ENCODE measurements at regions not wholly inside any gene's neighbourhood (a gene's known extent, or its start where the extent isn't known, plus 50 kb on each side); places are given as distances from the start of the nearest gene placed in this dataset.
"Not testable (repeated sequence)": the region's sequence is repeated elsewhere in the genome, so short reads cannot be mapped to it uniquely, and the experiment has no call there.

DNA sequence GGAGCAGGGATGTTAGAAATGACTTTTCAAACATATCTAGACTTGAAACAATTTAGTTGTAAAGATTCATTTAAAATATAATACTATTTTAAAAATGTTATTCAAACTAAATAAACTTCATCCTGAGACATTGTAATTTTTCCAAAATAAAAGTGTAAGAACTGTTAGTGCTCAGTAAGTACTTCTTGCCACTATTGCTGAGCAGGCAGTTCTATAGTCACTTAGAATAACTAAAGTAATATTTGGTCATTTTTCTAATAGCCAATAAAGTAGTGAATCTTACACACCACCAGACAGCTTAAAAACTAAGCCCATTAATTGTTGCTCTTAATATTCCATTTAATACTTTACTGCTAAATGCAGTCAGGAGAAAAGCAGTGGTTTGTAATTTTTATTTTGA lies 1120.0 kb upstream of the CDH10 start:
- no peak for DNase-seq (ENCODE audit: low spot score)

DNA sequence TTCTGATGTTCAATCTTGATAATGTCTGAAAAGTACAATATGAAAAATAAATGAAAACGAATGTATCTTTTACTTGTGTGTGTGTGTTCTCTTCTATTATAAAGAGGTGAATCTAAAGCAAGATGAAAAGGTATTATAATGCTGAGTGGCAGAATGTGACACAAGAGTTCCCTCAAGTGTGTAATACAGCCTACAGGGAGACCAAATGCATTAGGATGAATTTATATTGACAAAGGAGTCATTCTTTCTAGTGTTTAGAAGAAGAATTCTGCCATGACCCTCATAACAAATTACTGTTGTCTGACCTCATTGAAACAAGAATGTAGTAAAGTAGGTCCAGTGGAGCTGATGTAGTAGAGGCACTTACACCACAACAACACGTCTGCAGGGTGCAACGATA lies 1119.0 kb upstream of the CDH10 start:
- no peak for DNase-seq (ENCODE audit: low spot score)

DNA sequence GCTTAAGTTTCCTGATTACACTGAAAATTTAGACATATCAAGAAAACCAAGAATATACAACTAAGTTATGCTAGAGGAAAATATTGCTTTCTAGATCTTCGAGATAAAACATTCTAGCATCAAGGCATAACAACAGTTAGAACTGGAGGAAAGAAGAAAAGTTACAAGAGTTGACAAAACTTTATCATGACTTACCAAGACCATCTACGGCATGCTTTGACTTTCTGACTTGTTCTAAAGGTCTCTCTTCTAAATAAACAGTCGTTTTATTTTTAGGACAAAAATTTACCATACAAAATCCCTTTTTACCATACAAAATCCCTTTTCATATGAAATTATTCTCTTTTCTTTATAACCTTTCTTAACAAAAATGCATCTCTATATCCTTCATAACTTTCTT lies 1110.1 kb upstream of the CDH10 start:
- DNase-seq (ENCODE audit: low spot score): peak; percentile 13

DNA sequence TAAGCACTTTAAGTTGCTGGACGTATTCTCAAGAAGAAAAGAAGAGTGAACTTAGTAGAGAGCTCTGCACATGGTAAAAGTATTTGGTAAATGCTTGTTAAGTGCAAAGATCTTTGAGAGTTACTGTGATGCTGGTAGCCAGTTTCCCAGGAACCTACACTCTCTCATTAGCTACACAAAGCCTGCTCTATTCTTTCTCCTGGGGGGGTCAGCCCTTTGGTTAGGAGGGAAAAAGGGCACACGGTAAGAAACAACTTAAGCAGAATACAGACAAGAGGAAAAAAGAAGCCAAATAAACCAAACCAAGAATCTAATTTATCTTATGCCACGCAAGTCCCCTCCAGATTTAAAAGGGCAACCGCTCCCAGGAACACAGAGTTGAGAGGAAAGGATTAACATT lies 1100.1 kb upstream of the CDH10 start:
- no peak for DNase-seq (ENCODE audit: low spot score)

DNA sequence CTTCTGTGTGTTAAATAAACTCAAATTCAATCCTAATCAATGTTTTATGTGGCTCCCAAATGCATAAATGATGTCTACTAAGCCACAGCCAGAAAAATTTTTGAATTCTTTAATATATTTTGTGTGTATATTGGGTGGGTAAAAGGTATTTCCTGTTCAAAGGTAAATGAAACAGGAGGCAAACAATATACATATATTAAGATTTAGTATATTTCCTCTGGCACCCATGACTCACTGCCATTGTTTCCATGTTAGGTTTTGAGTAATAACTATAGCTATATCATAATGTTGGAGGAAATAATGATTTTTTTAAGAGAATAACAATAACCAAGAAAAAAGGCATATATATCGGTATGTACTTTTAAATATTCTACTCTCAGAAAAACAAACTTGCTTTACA lies 1071.9 kb upstream of the CDH10 start:
- DNase-seq (ENCODE audit: low spot score): no peak

DNA sequence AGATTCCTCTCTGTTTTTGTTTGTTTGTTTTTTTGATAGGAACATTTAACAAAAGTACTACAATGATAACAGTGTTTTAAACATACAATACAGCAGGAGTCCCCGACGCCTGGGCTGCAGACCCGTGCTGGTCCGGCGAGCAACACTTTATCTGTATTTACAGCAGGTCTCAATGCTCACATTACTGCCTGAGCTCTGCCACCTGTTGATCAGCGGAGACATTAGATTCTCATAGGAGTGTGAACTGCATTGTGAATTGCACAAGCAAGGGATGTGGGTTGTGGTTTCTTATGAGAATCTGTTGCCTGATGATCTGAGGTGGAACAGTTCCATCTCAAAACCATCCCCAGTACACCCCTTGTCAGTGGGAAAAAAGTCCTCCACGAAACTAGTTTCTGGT lies 1068.5 kb upstream of the CDH10 start:
- no peak for DNase-seq (ENCODE audit: low spot score)

DNA sequence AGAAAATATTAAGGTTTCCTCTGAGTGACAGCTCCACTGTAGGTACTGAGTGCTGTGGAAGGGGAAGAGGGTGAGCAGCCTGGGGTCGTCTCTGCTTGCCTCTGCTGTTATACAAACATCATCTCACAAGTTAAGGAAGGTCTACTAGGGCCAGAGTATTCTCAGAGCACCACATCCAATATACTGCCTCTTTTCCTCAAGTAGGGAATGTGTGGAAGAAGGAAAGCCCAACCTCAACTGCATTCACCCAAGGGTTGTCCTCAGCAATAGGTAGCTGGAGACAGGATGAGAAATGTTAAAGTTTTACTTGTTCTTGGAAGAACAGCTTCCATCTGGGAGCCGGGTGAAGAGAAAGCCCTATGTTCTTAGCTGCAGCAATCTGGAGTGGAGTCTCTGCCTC lies 1062.3 kb upstream of the CDH10 start:
- no peak for DNase-seq (ENCODE audit: low spot score)

DNA sequence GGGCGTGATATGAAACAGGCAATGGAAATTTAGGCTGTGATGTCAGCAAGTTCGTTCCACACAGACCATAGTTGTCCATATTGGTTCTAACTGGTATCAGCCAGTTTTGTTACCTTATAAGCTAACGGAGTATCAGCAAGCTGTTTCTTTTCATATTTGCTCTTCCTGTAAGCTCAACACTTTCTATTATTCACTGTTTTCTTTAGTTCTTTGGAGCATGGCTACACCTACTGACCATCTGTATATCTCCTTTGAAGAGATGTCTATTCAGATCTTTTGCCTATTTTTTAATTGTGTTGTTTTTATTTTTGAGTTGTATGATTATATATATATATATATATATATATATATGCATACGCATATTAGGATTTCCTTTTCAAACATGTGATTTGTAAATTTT lies 1057.2 kb upstream of the CDH10 start:
- no peak for DNase-seq (ENCODE audit: low spot score)

DNA sequence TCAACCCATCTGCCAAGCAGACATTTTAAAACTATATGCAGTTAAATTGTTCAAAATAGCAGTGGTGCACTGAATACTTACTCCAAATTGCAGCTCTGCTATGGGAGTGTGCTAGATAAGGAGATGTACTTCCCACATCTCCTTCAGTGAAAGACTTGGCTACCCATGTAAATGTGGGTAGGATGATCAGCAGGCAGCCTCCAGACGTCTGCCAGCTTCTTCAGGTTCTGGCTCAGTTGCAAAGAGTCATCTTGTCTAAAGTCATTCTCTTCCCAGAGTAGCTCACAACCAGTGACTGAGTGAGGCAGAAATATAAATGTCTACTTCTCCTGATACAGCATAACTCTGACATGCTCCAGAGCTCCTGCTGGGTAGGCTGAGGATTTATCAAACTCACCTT lies 1050.0 kb upstream of the CDH10 start:
- no peak for DNase-seq (ENCODE audit: low spot score)

DNA sequence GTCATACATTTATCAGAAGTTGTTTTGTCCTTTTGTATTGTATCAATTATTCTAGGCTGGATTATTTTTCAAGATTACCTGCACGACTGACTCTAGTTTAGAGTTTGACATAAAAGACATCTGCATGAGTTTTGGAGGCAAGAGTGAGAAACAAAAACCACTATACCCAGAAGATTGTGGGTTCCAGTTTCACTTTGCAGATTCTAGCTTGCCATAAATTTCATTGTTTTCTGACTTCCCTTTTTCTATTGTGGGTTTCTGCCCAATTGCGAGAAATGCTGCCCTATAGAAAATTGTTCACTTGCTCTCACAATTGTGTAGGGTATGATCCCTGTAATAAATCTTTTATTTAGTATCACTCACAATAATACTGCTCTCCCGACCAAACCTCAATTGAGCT lies 1043.4 kb upstream of the CDH10 start:
- no peak for DNase-seq (ENCODE audit: low spot score)

DNA sequence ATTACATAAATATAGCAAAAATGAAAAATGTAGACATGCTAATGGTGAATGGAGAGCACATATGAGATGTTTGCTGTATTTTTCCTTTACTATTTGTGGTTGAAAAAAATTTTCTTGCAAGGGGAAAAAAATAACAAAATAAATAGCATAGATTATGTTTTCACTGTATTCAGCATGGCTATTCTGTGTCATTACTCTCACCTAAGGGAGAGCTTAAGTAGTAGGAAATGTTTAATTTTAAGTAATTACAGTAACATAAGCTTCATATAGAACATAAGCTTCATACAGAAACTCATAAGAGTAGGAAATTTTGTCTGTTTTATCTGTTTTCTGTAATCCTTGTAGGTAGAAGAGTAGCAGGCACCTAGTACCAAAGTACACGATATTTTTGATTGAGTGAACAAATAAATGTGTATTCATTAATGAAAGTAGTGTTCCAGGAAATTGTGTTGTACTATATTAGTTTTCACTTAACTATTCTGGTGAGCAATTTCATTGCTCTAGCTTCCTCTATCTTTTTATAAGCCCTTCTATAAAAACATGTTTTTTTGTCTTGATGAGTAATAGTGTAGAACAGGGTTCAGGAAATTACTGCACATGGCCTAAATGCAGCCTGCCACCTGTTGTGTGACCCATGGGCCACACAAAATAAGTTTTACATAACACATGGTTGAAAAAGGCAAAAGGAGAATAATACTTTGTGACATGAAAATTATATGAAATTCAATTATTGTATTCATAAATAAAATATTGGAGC lies 1025.0 kb upstream of the CDH10 start:
- no peak for DNase-seq (ENCODE audit: low spot score)

DNA sequence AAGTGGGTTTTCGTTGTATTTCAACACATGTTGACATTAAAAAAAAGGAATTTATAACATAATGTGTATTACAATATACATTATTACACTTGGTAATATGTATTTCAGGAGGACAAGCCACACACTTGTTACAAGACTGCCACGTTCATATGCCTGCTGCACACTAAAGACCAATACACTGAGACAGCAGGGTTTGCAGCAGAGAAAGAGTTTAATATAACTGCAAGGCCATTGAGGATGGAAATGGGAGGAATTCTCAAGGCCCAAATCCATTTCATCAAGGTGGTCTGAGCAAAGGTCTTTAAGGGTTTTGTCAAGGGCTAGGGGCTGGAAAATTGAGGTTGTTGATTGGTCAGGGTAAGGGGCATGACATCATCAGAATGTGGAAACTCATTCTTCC lies 1017.8 kb upstream of the CDH10 start:
- DNase-seq (ENCODE audit: low spot score): no peak

DNA sequence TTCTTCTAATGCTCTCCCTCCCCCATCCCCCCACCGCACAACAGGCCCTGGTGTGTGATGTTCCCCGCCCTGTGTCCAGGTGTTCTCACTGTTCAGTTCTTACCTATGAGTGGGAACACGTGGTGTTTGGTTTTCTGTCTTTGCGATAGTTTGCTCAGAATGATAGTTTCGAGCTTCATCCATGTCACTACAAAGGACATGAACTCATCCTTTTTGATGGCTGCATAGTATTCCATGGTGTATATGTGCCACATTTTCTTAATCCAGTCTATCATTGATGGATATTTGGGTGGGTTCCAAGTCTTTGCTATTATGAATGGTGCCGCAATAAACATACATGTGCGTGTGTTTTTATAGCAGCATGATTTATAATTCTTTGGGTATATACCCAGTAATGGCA lies 1005.5 kb upstream of the CDH10 start:
- DNase-seq (ENCODE audit: low spot score): not testable (repeated sequence)

DNA sequence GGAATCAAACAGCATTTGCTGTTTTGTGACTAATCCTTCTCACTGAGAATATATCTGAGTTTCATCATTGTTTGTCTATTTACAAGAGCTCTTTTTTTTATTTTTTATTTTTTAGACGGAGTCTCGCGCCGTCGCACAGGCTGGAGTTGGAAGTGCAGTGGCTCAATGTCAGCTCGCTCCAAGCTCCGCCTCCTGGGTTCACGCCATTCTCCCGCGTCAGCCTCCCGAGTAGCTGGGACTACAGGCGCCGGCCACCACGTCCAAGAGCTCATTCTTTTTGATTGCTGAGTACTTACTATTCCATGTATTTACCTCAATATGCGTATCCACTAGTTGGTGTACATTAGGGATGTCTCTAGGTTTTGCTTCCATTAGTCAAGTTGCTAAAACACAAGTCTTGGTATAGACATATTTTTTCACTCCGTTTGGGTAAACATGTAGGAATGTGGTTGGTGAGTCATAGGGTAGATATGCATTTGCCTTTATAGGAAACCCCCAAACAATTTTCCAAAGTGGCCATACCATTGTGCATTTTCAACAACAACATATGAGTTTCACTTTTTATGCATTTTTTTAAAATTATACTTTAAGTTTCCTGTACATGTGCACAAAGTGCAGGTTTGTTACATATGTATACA lies 1005.0 kb upstream of the CDH10 start:
- DNase-seq (ENCODE audit: low spot score): no peak

DNA sequence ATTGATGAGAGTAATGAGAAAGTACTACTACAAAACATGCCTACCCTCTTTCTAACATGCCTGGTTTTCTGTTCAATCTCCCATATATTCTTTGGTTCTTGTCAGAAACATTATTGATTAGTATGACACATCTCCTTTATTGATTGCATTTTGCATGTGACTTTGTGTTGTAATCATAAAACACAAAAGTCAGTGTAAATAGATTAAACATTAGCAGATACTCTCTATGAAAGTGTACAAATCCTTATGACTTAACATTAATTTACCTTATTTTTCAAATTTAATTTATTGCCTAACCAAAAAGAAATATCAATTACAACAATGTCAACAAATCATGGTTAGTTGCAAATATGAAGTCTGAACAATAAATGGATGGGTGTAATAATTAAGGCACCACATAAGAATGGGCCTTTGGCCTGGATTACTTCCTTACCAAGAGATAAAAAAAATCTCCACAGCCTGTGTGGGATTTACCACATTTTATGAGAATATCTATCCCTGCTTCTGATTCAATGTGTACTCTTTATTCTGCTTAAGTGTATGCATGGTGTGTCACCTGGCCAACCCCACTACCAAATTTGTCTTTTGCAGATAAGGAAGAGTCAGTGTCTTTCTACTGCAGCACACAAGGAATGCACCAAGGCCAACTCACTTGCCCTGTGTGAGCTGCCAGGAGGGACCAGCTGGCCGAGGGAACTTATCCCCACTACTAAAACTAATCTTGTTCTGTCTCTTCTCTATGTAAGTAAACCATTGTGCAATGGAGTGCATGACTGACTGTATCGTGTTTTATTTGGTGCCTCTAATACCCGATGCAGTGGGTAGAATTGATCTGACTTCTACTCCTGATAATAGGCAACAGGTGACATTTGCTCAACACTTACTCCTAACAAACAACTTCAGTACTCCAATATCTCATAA lies 1001.9 kb upstream of the CDH10 start:
- DNase-seq (ENCODE audit: low spot score): no peak

DNA sequence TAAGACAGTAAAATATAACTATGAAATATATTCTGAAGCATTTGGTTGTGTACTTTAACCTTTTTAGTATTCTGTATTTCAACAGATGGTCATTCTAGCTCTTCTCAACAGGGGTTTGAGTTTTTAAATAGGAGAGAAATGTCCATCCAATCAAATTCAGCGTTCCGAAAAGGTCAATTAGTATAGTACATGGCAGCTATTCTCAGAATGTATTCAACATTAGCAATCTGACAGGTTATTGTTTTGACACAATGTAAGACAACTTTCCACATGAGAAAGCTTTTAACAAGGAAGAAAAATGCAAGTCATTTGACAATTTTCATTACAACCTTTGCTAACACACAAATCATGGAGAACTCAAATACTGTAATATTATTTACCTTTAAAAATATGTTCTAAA lies 996.3 kb upstream of the CDH10 start:
- no peak for DNase-seq (ENCODE audit: low spot score)

DNA sequence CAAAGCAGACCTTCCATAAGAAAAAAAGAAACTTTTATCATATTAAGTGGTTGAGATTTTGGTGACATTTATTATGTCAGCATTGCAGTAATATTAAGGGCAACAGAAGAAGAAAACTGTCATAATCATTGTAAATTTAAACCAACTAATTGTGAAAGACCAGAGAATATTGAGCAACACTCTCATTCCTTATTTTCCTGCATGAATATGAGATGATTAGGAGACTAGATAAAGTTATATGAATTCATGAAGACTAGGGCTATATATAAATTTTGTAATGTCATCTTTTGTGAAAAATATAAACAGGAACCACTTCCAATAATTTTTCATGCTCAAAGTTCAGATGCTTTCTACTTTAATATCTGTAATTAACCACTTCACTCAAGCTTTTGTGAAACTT lies 974.5 kb upstream of the CDH10 start:
- no peak for DNase-seq (ENCODE audit: low spot score)

DNA sequence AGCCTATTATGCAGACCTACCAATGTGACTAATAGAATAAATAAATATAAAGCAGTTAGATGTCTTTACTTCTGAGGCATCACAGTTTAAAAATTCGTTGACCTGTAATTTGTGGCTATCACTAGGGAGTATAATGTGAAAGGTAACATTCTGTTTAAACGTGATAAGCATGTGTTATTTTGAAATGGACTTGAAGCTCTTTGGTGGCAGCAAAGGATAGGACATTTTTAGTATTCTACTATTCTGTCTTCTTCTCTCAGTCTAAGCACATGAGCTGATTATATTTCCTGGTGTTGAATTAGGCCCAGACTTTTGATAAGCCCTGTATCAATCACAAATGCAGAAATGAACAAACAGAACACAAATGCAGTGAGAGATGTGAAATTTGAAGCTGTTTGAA lies 974.0 kb upstream of the CDH10 start:
- no peak for DNase-seq (ENCODE audit: low spot score)

DNA sequence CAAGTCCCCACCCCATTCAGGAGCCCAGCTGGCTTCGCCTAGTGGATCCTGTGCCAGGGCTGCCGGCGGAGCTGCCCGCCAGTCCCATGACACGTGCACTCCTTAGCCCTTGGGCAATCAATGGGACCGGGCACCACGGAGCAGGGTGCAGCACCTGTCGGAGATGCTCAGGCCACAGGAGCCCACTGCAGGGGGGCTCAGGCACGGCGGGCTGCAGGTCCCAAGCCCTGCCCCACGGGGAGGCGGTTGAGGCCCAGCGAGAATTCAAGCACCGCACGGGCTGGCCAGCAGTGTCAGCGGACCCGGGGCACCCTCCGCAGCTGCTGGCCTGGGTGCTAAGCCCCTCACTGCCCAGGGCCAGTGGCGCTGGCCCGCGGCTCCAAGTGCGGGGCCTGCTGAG lies 969.7 kb upstream of the CDH10 start:
- no peak for DNase-seq (ENCODE audit: low spot score)

DNA sequence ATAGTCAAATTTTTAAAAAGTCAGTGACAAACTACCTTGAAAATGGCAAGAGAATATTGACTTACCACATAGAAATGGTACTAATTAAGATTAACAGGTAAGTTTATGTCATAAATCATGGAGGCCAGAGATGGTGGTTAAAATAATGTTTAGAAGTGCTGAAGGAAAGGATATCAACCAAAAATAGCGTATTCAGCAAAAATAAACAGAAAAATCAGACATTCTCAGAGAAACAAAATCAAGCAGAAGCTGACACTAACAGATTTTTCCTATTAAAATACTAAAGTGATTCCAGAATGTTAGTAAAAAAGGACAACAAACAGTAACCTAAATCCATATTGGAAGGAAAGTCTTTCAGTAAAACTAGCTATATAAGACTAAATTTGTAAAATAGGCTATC lies 959.9 kb upstream of the CDH10 start:
- no peak for DNase-seq (ENCODE audit: low spot score)

DNA sequence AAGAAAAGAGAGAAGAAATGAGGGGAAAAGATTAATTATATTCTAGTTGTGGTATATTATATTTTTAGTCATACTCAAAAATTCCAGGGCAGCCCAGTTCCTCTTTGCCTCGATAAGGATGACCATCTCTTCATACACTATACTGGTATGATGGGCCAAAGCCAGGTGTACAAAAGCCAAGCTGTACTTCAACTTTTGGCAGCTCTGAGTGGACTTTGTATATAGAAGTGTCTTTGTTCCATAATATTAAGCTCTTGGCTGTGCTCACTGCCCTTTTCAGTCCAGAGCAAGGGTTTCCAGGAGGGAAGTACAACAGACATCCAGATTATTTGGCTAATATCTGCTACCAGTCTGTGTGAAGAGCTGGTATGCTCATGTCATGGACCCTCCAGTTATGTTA lies 934.3 kb upstream of the CDH10 start:
- no peak for DNase-seq (ENCODE audit: low spot score)

DNA sequence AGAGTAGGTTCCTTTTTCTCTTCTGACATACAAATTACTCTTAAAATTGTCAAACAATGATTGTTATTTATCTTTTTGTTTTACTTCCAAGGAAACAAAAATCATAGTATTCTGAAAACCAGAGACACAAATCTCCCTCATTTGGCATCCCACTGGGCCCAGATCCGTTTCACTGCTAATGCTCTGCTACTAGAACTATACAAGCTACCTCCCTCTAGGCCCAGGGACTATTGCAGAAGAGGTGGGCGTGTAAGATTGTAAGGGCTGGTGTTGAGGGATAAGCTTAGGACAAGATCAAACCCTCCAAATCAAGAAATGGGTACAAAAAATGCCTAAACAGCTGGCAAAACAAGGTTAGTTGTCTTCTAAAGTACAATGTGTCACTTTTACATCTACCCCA lies 928.9 kb upstream of the CDH10 start:
- DNase-seq (ENCODE audit: low spot score): no peak
